Activated naive CD4-positive, alpha-beta T cell treated with Interleukin-2 at 50 U/mL for 16 hours (primary cell): ENCODE measurements at regions not wholly inside any gene's neighbourhood (a gene's known extent, or its start where the extent isn't known, plus 50 kb on each side); places are given as distances from the start of the nearest gene placed in this dataset.

ENCODE experiments used
- DNase-seq: peaks from one replicate; pipeline ENCODE4 v3.0.0-alpha.2; 2020

DNA sequence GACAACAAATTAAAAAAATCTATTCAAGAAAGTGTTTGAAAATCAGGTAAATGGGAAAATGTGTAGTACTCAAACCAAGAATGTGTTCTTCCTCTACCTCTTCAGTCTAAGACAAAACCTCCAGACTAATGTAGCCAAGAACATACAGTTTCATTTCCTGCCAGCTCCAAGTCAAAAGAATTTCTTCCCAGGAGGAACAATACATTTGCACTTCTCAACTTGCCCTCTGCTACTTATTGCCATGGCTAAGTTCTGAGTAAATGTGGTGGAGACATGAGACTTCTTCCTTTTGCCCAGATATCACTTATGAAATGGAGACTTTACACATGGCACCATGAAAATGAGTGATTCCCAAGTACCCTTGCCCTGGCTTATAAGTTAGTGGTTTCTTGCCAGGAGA, 2112.2 kb upstream of the C9orf72 start:
- DNase-seq: no peak

DNA sequence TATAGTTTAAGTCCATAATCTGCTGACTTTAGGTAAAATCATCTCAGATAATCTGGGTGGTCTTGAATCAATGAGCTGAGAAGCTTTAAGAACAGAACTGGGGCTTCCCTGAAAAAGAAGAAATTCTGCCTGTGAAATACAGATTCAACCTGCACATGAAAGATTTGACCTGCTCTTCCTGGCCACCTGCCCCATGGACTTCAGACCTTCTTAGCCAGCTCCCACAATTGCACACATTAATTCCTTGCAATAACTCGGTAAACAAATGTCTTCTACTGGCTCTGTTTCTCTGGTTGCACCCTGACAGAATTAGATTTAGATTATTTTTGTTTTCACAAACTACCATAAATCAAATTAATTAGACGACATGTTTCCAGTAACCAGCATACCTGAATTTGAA, 2117.9 kb upstream of the C9orf72 start:
- no peak for DNase-seq

- DNase-seq: no peak
These were observed 2118.6 kb upstream of the C9orf72 start for GRCh38 chr9:29691758-29692407.

DNA sequence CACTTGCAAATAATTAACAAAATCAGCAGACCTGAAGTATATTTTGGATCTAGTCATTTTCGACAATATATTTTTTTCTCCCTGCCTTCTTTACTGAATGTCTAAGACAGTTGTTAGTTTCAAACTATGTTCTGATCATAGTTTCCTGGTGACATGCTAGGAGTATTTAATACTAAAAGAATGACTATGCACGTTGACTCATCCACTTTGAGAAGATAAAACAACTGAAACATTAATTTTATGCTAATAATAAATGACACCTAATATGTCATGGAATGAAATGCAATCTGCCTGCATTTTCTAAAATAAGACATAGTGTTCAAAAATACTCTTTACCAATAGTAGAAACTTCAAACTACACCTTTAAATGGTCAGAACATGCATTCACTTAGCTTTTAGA, 2123.7 kb upstream of the C9orf72 start:
- DNase-seq: no peak

DNA sequence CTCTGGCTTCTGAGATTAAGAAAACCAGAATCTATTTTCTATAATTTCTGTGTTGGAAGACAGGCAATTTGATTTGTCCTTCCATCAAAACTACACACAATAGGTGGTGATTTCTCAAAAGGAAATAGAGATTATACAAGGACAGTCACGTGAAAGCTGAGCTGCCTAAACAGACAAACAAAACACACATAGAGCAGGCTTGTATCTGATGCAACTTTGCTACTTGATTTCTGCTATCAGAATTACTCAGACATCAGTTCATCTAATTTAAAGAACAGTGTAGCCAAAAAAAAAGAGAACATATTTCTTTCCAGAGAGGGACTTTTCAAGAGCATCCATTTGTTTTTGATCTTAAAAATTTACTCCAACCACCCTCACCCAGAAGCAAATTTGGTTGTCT, 2128.3 kb upstream of the C9orf72 start:
- no peak for DNase-seq

- no peak for DNase-seq
These were observed 2128.7 kb upstream of the C9orf72 start for GRCh38 chr9:29701971-29702370.

GRCh38 chr9:29714860-29715259, 2141.6 kb upstream of the C9orf72 start:
- DNase-seq: no peak

- DNase-seq: no peak
These were observed 2144.3 kb upstream of the C9orf72 start for GRCh38 chr9:29717631-29718030.

DNA sequence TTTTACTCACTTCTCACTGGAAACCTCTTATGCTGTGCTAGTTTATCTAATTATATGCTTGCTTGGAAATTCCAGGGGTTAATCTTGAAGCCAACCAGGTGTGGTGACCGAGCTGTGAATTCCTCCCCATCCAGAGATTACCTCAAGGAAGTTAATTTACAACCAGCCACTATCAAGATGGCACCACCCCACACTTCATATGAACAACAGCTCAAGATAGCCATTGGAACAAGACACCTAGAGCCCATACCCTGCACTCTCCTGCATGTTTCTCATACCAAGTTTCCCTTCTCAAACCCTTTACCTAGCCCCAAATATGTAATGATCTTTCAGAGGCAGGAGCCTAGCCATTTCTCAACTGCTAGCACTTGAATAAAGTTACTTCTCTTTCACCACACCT, 2156.9 kb upstream of the C9orf72 start:
- DNase-seq: no peak

DNA sequence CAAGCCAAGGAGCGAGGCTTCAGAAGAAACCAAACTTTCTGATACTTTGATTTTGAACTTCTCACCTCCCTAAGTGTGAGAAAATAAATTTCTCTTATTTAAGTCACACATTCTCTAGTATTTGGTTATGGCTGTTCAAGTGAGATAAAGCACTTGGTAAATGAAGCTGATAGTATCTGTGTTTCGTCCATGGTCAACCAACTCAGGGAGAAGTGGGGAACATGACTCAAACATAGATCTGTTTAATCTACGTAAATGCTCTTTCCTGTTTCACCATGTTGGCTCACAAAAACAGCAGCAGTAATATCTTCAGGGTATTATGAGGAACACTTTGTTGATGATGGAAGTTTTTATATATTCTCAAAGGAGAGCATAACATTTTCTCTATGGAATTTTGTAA, 2167.2 kb upstream of the C9orf72 start:
- no peak for DNase-seq

- no peak for DNase-seq
These were observed 2167.9 kb upstream of the C9orf72 start for GRCh38 chr9:29741169-29741568.

DNA sequence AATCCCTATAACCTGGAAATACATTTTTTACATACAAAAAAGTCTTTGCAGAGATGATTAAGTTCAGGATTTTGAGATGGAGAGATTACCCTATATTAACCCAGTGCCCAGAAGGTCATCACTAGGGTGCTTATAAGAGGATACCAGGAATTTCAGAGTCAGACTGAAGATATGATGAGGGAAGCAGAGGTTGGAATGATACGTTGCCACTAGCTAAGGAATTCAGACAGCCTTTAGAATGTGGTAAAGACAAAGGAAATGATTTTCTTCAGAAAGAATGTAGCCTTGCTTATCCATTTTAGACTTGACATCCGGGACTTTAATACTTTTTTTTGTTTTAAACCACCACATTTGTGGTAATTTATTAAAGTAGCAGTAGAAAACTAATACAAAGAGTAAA, 2176.8 kb upstream of the C9orf72 start:
- DNase-seq: no peak

DNA sequence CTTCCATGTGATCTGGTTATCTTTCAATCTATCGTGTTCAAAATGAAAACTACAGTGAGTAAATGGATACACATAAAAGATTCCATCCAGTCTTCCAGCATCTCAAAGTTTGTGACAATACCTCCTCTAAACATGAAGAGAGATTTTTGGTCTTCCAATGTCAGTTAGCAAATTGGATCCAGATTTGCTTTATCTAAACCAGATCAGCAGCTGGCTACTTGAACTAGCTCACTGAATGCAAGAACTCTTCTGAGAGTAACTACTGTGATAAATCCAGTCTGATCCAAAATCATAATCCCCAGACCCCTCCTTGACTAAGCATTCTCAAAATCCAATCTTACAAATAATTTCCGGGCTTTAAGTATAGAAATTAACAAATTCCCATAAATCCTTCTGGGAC, 2177.9 kb upstream of the C9orf72 start:
- DNase-seq: no peak

DNA sequence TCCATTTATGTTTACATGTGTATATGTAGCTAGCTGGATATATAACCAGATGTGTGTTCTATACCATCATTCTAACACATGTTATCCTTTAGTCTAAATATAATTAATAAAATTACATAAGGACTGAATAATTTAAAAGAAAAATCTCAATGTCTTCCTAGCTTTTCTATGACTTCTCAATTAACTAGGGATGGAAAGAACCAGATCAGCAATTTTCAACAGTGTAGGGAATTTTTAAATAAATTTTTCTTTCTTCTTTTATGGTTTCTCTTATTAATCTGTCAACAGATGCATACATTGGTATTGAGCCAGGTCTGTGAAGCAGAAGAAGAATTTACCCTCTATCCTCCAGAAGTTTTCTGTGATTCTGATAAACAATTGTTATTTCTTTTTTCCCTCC, 2180.4 kb upstream of the C9orf72 start:
- DNase-seq: no peak

GRCh38 chr9:29769019-29769418, 2195.7 kb upstream of the C9orf72 start:
- no peak for DNase-seq

DNA sequence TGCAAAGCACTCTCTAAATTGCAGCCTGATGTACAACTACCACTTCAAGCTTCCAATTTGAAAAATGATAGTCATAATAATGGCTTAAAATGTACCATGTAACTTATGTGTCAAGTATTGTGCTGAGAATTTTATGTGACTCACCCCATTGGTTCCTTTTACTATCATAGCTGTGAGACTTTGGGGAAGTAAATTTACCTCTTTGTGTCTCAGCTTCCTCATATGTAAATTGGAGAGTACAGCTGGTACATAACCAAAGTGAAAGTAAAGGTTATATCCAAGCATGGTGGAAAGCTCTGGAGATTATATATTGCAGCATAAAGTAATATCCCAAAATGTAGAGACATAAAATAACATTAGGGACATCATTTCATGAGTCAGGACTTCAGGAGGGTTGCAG, 2200.4 kb upstream of the C9orf72 start:
- DNase-seq: no peak

DNA sequence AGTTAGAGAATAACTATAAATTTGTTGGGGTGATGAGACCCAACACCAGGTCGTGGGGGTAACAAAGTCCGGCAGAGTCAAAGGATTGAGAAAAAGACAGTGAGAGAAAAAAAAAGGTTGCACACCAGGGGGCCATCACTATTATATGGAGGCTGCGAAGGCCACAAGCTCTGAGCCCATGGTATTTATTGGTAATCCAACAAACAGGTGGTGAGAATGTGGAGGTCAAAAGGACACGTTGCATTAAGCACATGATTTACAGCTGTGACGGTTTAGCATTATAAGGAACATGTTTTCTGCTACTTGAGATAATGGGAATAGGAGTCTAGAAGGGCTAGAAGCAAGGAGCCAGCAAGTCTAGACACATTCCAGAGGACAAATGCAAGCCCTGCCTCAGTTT, 2202.2 kb upstream of the C9orf72 start:
- no peak for DNase-seq

DNA sequence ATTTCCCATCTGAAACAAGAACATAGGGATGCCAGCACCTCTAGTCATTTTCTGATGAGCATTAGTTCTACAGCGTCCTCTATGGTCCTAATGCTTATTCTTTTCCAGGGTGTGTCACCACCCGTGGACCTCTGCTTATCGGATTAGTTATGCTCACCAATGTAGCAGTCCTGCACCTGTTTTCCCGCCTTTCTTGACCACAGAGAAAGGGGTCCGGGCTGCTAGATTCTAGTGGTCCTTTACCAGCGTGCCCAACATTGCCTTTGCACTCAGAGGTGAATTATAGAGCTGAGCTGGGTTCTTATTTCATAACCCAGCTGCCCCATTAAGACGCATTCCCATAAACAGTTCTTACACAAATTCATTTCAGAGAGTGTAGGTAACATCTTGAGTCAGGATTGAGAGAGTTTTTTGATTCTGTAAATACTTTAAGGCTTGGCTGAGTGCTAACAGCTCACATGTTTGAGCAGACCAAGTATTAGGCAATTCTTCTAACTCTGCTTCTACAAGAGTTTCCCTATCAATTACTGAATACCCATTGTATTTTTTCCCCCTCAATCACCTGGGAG, 2205.1 kb upstream of the C9orf72 start:
- DNase-seq: no peak

DNA sequence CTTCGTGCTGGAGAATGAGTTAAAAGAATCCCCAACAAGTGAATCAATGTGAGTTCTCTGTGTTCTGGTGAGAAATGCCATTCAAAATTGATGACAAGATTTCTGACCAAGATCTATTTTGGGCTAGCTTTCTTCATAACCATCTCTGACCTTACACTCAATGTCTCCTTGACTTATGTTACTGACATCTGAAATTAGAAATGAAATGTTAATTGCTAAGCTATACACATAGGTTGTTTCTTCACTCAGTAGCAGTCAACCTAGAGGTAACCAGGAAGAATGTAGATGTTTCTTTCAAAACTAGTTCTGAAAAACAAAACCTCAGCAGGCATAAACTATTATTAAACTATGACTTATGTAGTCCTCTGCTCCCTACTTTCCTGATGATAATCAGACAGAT, 2220.7 kb upstream of the C9orf72 start:
- no peak for DNase-seq

GRCh38 chr9:29796291-29796952, 2223.1 kb upstream of the C9orf72 start:
- no peak for DNase-seq

DNA sequence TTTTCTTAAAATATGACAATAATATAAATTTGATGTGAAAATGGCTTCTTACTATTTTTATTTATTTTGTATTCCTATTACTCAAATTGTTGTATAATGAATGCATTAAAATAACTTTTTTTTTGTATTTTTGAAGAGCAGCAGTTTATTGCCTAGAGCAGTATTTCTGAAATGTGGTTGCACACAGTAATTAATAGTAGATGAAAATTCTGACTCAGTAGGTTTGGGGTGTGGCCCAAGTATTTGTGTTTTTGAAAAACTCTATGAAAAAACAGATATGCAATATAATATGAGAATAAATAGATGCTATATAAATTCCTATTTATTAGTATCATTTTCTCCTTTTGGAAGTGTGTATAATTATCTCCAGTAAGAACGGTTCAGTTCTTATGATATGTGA, 2225.3 kb upstream of the C9orf72 start:
- DNase-seq: no peak

DNA sequence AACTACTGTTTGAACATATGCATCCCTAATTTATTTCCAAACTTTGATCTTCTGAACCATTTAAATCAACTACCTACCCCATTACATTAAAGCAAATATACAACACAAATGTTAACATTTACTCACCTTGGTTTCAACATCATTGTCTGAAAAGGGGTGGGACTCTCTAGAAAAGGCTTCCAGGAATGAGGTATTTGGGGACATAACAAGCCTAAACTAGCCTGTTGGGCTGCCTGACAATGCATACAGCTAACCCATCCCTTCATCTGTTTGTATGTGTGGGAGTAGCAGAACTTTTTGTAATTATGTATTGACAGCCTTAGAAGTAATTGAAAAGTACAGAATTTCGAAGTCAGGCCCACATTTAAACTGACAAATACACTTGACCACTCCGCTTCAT, 2225.9 kb upstream of the C9orf72 start:
- DNase-seq: no peak

DNA sequence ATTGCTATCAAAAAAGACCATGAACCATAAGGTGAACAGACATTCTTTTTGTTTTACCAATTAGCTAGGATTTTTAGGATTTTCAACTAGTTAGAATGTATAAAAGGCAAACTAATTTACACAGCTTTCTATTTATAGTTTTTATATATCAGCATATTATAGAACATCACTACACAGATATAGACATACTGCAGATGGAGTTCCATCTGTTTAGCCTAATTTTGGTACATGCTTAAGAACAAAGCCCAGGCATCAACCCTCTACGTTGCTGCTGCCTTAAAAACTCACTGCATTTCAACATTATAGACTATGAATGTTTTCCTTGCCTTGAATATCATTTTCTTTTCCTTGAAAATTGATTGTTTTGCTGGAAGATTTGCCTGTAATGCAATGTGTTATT, 2227.5 kb upstream of the C9orf72 start:
- no peak for DNase-seq

GRCh38 chr9:29802454-29802853, 2229.2 kb upstream of the C9orf72 start:
- no peak for DNase-seq
